ENCODE measurements at regions not wholly inside any gene's neighbourhood (a gene's known extent, or its start where the extent isn't known, plus 50 kb on each side); places are given as distances from the start of the nearest gene placed in this dataset.
"Not testable (repeated sequence)": the region's sequence is repeated elsewhere in the genome, so short reads cannot be mapped to it uniquely, and the experiment has no call there.

DNA sequence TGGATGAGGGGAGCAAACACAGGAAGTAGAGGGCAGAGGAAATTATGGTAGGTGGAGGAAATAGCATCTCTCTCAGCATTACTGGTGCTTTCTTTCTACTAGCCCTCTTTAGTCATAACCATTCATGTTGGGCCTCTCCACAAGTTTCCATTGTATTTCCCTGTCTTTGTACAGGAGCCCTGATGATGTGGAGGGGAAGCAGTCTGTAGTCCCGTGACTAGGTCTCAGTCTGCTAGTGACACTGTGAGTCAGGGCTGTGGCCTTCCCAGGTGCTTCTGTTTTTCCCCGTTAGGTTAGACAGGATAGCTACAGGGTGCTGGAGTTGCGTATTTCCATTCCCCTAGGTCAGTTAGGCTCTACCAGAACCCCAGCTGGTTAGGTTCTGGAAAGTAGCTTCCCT lies 82.9 kb upstream of the NAMPT start (continued):
- TF ChIP-seq TSHZ2 (CRISPR knock-in tag; IDR thresholded peaks at IDR 0.05) (no peak), ISL1 (CRISPR knock-in tag; IDR thresholded peaks at IDR 0.05) (no peak), ZFP3 (CRISPR knock-in tag; IDR thresholded peaks at IDR 0.05) (no peak), ZNF70 (CRISPR knock-in tag; IDR thresholded peaks at IDR 0.05) (no peak), TOX (CRISPR knock-in tag; IDR thresholded peaks at IDR 0.05; ENCODE audit: borderline replicate concordance) (no peak), ZC3H10 (CRISPR knock-in tag; IDR thresholded peaks at IDR 0.05) (no peak), PPARA (CRISPR knock-in tag; IDR thresholded peaks at IDR 0.05; ENCODE audit: borderline replicate concordance) (no peak), BACH2 (CRISPR knock-in tag; IDR thresholded peaks at IDR 0.05; ENCODE audit: borderline replicate concordance) (no peak), ZNF565 (CRISPR knock-in tag; conservative IDR thresholded peaks at IDR 0.05; ENCODE audit: low read depth) (no peak), ZNF8 (CRISPR knock-in tag; IDR thresholded peaks at IDR 0.05) (no peak), RARB (CRISPR knock-in tag; IDR thresholded peaks at IDR 0.05) (no peak), ARNTL (CRISPR knock-in tag; IDR thresholded peaks at IDR 0.05; ENCODE audit: borderline replicate concordance, low read depth) (no peak), ESRRG (CRISPR knock-in tag; IDR thresholded peaks at IDR 0.05) (no peak)

- TF ChIP-seq TCF4 (CRISPR knock-in tag; IDR thresholded peaks at IDR 0.05; ENCODE audit: borderline replicate concordance) (no peak), PPARA (CRISPR knock-in tag; IDR thresholded peaks at IDR 0.05; ENCODE audit: borderline replicate concordance) (no peak), RARB (CRISPR knock-in tag; IDR thresholded peaks at IDR 0.05) (no peak), GLIS3 (CRISPR knock-in tag; IDR thresholded peaks at IDR 0.05) (no peak), ARNTL (CRISPR knock-in tag; IDR thresholded peaks at IDR 0.05; ENCODE audit: borderline replicate concordance, low read depth) (no peak), ISL1 (CRISPR knock-in tag; IDR thresholded peaks at IDR 0.05) (no peak), TSHZ2 (CRISPR knock-in tag; IDR thresholded peaks at IDR 0.05) (no peak), ZFP30 (CRISPR knock-in tag; IDR thresholded peaks at IDR 0.05) (no peak), OSR1 (CRISPR knock-in tag; IDR thresholded peaks at IDR 0.05) (no peak)
- TF ChIP-seq, protein P1, sequence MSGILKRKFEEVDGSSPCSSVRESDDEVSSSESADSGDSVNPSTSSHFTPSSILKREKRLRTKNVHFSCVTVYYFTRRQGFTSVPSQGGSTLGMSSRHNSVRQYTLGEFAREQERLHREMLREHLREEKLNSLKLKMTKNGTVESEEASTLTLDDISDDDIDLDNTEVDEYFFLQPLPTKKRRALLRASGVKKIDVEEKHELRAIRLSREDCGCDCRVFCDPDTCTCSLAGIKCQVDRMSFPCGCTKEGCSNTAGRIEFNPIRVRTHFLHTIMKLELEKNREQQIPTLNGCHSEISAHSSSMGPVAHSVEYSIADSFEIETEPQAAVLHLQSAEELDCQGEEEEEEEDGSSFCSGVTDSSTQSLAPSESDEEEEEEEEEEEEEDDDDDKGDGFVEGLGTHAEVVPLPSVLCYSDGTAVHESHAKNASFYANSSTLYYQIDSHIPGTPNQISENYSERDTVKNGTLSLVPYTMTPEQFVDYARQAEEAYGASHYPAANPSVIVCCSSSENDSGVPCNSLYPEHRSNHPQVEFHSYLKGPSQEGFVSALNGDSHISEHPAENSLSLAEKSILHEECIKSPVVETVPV (CRISPR knock-in tag; IDR thresholded peaks at IDR 0.05), result no peak
- TF ChIP-seq, protein P2, sequence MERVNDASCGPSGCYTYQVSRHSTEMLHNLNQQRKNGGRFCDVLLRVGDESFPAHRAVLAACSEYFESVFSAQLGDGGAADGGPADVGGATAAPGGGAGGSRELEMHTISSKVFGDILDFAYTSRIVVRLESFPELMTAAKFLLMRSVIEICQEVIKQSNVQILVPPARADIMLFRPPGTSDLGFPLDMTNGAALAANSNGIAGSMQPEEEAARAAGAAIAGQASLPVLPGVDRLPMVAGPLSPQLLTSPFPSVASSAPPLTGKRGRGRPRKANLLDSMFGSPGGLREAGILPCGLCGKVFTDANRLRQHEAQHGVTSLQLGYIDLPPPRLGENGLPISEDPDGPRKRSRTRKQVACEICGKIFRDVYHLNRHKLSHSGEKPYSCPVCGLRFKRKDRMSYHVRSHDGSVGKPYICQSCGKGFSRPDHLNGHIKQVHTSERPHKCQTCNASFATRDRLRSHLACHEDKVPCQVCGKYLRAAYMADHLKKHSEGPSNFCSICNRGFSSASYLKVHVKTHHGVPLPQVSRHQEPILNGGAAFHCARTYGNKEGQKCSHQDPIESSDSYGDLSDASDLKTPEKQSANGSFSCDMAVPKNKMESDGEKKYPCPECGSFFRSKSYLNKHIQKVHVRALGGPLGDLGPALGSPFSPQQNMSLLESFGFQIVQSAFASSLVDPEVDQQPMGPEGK (CRISPR knock-in tag; IDR thresholded peaks at IDR 0.05; ENCODE audit: borderline replicate concordance), result no peak
- peak; percentile 89 for ATAC-seq
These were observed 82.2 kb upstream of the NAMPT start for GRCh38 chr7:106367018-106367420.

DNA sequence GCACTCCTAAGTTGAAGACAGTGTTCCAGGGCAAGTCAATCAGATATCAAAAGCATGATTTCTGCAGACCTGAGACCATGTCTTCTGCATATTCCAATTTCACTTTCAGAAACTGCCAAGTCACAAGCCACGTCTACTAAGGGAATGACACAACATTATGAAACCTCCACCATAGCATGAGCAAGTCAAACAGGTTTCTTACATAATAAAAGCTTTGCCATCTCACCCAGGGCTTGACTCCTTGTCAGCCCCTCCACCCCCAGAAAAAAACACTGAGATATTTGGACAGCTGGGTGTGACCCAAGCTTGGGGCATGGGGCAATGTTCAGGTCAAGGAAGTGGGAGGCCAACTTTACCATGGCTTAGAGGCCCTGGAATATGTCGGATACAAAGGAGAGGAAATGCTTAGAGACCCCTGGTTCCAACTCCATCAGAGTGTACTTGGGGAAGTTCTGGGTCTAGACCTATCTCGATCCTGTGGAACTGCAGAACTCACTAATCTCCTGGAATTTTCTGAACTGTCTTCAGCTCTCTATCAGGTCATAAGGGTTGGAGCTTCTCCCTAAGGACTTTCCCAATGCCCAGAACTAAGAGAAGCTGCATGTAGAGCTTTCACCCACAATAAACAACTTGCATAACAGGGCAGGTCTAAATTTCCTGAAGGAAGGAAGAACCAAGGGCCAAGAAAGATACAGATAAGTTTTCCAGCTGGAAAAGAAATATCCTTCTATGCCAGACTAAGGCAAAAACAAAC lies 80.6 kb upstream of the NAMPT start:
- TF ChIP-seq ARNTL (CRISPR knock-in tag; IDR thresholded peaks at IDR 0.05; ENCODE audit: borderline replicate concordance, low read depth) (no peak), ZC3H10 (CRISPR knock-in tag; IDR thresholded peaks at IDR 0.05) (no peak), TOX (CRISPR knock-in tag; IDR thresholded peaks at IDR 0.05; ENCODE audit: borderline replicate concordance) (no peak), SNAI2 (CRISPR knock-in tag; IDR thresholded peaks at IDR 0.05) (no peak), ZFP3 (CRISPR knock-in tag; IDR thresholded peaks at IDR 0.05) (no peak), PPARA (CRISPR knock-in tag; IDR thresholded peaks at IDR 0.05; ENCODE audit: borderline replicate concordance) (no peak), BACH2 (CRISPR knock-in tag; IDR thresholded peaks at IDR 0.05; ENCODE audit: borderline replicate concordance) (no peak)
- TF ChIP-seq, protein P2 (CRISPR knock-in tag; IDR thresholded peaks at IDR 0.05; ENCODE audit: borderline replicate concordance), result no peak
- no peak for ATAC-seq

DNA sequence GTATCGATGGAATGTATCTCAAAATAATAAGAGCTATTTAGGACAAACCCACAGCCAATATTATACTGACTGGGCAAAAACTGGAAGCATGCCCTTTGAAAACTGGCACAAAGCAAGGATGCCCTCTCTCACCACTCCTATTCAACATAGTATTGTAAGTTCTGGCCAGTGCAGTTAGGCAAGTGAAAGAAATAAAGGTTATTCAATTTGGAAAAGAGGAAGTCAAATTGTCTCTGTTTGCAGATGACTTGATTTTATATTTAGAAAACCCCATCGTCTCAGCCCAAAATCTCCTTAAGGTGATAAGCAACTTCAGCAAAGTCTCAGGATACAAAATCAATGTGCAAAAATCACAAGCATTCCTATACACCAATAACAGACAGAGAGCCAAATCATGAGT lies 77.7 kb upstream of the NAMPT start:
- ATAC-seq, result not testable (repeated sequence)

Data from SK-N-SH treated with all-trans-retinoic acid at 6 μM for 48 hours (cell line).